ENCODE measurements at regions not wholly inside any gene's neighbourhood (a gene's known extent, or its start where the extent isn't known, plus 50 kb on each side); places are given as distances from the start of the nearest gene placed in this dataset.
A peak's percentile ranks its signal among the peaks of the same experiment; 100 is the strongest.

GRCh38 chr6:156718647-156719394 lies 58.4 kb upstream of the ARID1B start:
- Histone ChIP-seq H3K9ac (ENCODE audit: low read depth, low read length) (no peak overlapping the region), H3K9me3 (ENCODE audit: control insufficient read depth, insufficient read depth, low read length) (no peaks in the 10 kb centered on the region), H2AK9ac (replicated peaks; ENCODE audit: low read depth, low read length, poor library complexity) (no peak overlapping the region), H2BK5ac (ENCODE audit: low read depth, low read length, poor library complexity, severe bottlenecking) (no peak overlapping the region), H4K5ac (ENCODE audit: low read depth, low read length) (no peak overlapping the region), H3K4me3 (ENCODE audit: insufficient read depth, low read depth, low read length) (no peak overlapping the region), H3K18ac (ENCODE audit: low read depth, low read length) (no peak overlapping the region), H3K36me3 (ENCODE audit: control insufficient read depth, insufficient read depth, low read length) (no peaks in the 10 kb centered on the region), H4K20me1 (ENCODE audit: insufficient read depth, low read length) (no peaks in the 10 kb centered on the region), H3K4me1 (ENCODE audit: control insufficient read depth, insufficient read depth, low read length) (peaks cover 8% of the 10 kb centered on the region), H2AK5ac (ENCODE audit: low read depth, low read length) (no peak overlapping the region), H3K27me3 (ENCODE audit: control insufficient read depth, insufficient read depth, low read length) (no peaks in the 10 kb centered on the region; the same call in 1 of the 2 replicates), H3K4me2 (ENCODE audit: low read depth, low read length) (no peak overlapping the region), H2BK15ac (ENCODE audit: low read depth, low read length) (no peak overlapping the region), H2AFZ (replicated peaks; ENCODE audit: low read length, poor library complexity) (peak overlapping the region; percentile 68), H3K56ac (ENCODE audit: extremely low read depth, insufficient read depth, low read length) (no peak overlapping the region), H4K91ac (ENCODE audit: insufficient read depth, low read depth, low read length) (no peak overlapping the region), H3K23ac (ENCODE audit: low read depth, low read length) (no peak overlapping the region), H2BK120ac (ENCODE audit: low read depth, low read length) (no peak overlapping the region), H3K9me1 (ENCODE audit: insufficient read depth, low read length) (peaks cover 2% of the 10 kb centered on the region; the same call in 1 of the 2 replicates), H3K79me1 (ENCODE audit: low read depth in 1 of 2, low read length in 2 of 2) (no peaks in the 10 kb centered on the region), H3K14ac (replicated peaks; ENCODE audit: low read depth, low read length) (no peak overlapping the region), H3K4ac (ENCODE audit: low read depth, low read length) (no peak overlapping the region), H4K8ac (ENCODE audit: low read depth in 2 of 2, low read length in 2 of 2) (no peak overlapping the region), H3K27ac (ENCODE audit: insufficient read depth, low read length) (no peak overlapping the region), H2BK20ac (ENCODE audit: low read depth, low read length) (no peak overlapping the region)
- dilution Hi-C loops (cut with HindIII; ENCODE audit: low sequenced_read_pairs, unreplicated experiment) = no loop called here
- 61% methylated on average over 5 of the region's 18 CpGs; no CpG with 5 or more reads in 1 of the 2 experiments for WGBS, 2 experiments (ENCODE audit: extremely low coverage in 2 of 2, insufficient read length in 1 of 2)
- ATAC-seq (ENCODE audit: low read depth) (no peak), DNase-seq (peak; percentile 55)
- ChIA-PET POLR2A (ENCODE audit: unreplicated experiment) (interaction anchor here (0.6 kb wide), 1 partner anchor 1473 kb away, joined by 6 read pairs; no protein-coding TSS in a partner anchor), CTCF (no interaction called here)
- TF ChIP-seq MAZ (IDR thresholded peaks at IDR 0.05; ENCODE audit: borderline replicate concordance, low read depth, low read length) (no peak), NFE2L2 (IDR thresholded peaks at IDR 0.05; ENCODE audit: low read depth, low read length) (no peak), FOS (IDR thresholded peaks at IDR 0.05; ENCODE audit: low read depth, low read length) (no peak), RAD21 (IDR thresholded peaks at IDR 0.05; ENCODE audit: low read length) (no peak), CTCF (conservative IDR thresholded peaks at IDR 0.05; ENCODE audit: low read depth, low read length) (no peak), CEBPB (IDR thresholded peaks at IDR 0.05; ENCODE audit: low read depth, low read length) (no peak), RFX5 (IDR thresholded peaks at IDR 0.05; ENCODE audit: low read depth, low read length) (no peak), CHD1 (IDR thresholded peaks at IDR 0.05; ENCODE audit: low read depth, low read length) (no peak), SMC3 (IDR thresholded peaks at IDR 0.05; ENCODE audit: low read depth, low read length) (no peak), ELK1 (IDR thresholded peaks at IDR 0.05; ENCODE audit: borderline replicate concordance, low read depth, low read length) (no peak), POLR2A (IDR thresholded peaks at IDR 0.05; ENCODE audit: low read depth, low read length) (no peak), MXI1 (IDR thresholded peaks at IDR 0.05; ENCODE audit: borderline replicate concordance, low read depth, low read length) (no peak)
- no TSS peak for BruUV-seq (replicated peaks)
- intact Hi-C loops (cut with micrococcal nuclease) = no loop called here
- in situ Hi-C loops (cut with MboI; ENCODE audit: low sequenced_read_pairs) = no loop called here
